Stimulated activated CD4-positive, alpha-beta T cell treated with anti-CD3 and anti-CD28 coated beads, Interleukin-2, amount 100 ng/mL, for 48 hours (primary cell): ENCODE measurements at regions not wholly inside any gene's neighbourhood (a gene's known extent, or its start where the extent isn't known, plus 50 kb on each side); places are given as distances from the start of the nearest gene placed in this dataset.

ENCODE experiments used
- DNase-seq, 2 donors: peaks; one replicate each; pipeline ENCODE4 v3.0.0-alpha.2; 2020

DNA sequence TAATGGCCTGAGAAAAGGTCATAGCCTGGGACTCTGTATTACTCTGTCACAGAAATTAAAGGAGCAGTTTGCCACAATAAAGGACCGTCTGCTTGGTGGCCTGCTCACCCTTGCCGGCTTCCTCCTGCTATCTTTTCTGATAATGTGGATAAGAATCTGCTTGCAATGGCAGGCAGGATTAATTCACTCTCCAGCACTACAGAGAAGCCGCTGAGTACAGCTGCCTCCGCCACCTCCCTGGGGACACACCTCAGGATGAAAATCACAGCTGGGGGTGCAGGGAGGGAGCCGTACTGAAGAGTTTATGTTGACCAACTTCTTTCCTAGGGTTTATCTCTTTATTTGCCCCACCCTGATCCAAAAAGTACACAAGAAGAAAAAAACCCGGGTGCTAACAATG lies 245.9 kb upstream of the RPL38 start:
- no peak for DNase-seq

DNA sequence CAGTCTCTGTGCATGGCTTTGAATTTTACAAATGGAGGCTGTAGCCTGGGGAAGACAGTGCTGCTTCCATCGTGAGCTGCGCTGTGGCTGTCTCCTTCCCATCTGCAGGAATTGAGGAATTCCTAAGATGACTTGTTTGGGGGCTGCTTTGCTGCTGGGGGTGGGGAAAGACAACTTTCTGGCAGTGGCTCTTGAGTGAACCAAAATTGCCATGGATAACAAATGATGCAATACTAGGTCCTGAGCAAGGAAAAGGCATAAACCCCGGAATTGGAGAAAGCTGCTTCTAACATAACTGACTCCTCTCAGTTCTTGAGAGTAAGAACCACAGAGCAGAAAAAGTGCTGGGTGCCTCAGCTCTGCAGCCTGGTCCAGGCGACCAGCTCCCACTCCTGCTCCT lies 245.0 kb upstream of the RPL38 start:
- no peak for DNase-seq

DNA sequence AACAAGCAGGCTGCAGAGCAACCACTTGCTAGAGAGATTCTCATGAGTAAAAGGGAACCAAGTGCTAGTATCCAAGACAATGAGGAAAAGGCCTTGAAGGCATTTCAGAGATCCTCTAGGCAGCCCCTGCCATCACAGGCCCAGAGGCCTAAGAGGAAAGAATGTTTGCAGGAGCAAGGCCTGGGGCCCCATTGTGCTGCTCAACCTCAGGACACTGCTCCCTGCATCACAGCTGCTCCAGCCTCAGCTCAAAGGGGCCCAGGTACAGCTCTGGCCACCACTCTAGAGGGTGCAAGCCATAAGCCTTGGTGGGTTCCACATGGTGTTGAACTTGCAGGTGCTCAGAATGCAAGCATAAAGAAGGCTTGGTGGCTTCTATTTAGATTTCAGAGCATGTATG lies 243.0 kb upstream of the RPL38 start:
- no peak for DNase-seq

DNA sequence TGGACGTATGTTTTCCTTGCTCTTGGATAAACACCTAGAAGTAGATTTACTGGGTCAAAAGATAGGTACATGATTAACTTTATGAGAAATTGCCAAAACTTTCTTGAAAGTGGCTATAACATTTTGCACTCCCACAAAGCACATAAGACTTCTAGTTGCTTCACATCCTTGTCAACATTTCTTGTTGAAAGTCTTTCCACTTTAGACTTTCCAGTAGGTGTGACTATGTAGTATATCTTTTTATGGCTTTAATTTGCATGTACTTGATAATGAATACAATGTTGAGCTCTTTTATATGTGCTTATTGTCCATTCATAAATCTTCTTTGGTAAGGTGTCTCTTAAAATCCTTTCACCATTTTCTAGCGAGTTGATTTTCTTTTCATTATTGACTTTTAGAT lies 241.2 kb upstream of the RPL38 start:
- DNase-seq, result no peak

DNA sequence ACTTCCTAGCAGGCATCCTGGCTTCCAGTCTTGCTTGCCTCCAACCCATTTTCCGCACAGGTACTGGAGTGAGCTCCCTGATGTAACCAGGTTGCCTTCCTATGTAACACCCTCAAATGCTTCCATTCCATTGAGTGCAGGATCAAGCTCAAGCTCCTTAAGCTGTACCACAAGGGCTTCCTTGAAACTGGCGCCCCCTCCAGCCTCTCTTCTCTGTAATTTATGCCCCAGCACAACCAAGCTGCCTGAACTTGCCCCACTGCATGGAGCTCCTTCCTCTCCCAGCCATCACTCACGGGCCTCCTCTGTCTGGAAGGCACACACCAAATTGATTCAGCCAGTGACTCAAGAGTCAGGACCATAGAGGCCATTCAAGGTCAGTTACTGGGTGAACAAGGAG lies 234.8 kb upstream of the RPL38 start:
- no peak for DNase-seq

DNA sequence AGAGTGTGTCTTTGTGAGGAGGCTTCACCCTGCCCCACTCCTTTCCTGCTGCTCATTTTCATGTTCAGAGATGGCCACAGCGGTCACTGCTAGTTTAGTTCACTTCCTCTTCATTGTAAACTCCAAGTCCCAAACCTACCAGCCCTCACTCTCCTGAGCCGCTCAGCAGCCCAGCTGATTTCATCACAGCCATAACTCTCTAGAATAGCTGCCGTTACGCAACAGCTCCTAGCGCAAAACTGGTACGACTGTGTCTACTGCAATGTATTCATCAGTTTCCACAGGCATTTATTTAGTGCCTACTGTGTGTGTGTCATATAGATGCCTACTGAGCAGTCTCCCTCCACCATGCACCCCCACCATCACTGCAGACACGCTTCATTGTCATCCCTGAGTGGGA lies 233.5 kb upstream of the RPL38 start:
- DNase-seq, result no peak

DNA sequence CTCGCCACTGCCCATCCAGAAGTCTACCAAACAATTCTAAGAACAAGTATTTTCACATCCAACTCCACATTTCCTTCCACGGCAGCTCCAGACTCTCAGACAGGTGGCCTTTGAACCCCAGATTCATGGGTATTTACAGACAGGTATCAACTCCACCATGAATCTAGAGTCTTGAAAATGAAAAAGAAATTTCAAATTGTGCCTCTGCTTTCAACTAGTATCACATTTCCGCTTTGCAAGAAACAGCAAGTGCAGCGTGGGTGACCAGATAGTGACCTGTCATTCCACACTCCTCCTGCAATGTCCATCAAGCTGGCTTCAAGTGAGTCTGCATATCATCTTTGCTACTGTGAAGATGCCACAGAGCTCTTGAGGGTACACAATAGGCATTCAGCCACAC lies 232.4 kb upstream of the RPL38 start:
- no peak for DNase-seq

DNA sequence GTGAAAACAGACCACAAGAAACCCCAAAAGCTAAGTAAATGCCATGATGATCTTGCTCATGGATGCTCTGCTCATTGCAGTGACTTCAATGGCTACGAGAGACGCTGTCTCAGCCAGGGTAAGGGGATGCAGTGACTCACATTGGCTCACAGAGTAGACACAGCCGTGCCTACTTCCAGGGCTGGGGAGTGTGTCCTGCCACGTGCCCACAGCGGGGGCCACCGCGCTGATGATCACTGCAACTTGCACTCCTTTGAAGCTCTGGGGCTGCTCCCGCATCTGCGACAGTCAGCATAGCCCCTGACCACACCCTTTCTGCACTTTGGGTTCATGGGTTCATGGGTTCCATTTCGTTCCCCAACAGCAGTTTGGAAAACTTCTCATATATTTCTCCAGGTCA lies 231.4 kb upstream of the RPL38 start:
- DNase-seq, result no peak

DNA sequence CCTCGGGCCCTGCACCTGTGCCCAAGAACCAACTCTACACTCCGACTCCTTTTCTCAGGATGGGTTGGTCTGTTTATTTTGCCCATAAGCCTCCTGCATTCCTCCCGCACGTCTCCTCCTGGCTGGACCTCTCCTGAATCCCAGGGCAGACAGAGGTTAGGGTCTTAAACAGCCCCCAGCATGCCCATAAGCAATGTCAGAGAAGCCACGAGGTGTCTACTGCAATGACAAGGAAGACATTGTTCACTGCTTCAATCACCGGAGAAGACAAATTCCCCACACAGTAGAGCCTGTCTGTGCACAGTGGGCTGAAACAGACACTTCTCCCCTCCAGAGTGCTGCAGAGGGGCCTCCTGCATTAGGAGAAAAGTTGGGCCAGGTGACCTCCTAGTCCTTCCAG lies 230.6 kb upstream of the RPL38 start:
- DNase-seq, result no peak

DNA sequence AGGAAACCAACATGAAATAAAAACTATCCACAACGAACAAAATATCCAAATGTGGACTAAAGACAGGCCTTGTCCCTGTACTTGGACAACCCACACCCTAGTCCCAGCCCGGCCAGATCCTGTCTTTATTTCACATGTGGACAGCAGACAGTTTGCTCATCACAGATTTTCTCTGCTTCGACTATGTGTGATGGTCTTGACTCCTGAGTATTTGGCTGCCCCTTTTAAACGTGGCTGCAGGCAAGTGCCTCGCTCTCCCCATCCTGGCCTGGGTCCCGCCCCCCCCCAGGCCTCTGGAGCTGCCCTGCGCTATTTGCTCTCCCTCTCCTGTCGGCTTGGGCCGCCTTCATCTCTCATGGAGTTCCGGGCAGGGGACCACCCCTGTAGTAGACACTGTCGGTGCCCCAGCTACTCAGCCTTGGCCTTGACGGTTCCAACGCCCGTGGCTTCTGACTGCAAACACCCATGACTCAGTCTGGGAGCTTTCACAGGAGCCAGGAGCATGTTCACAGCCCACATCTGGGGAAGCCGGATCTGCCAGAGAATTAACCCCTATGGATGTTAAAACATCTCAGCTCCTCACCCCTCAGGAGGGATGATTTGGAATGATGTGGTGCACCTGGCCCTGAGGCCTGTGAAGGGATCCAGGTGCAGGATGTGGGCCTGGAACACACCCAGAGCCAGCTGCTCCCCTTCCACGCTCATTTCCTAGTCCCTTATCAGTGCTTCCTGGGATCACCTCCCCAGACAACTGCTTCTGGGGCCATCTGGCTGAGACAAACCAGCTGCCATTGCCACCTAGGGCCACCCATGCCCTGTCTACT lies 229.7 kb upstream of the RPL38 start:
- DNase-seq, result no peak

DNA sequence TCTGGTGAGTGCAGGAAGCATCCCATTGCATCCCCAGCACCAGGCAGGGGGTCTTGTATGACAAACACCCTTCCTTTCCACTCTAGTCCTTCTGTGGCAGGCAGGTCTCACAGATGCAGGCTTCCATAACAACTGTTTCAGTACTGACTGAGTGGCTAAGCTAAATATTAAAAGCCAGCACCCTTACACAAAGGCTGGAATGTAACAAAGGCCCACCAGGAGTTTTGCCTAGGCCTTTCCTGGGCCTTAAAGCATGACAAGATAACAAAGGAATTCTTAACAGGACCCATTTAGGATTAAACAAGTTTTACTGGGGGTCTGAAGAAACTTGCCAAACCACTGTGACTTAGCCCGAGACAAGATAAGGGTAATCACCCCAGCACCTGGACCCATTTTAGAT lies 228.9 kb upstream of the RPL38 start:
- DNase-seq, result no peak

DNA sequence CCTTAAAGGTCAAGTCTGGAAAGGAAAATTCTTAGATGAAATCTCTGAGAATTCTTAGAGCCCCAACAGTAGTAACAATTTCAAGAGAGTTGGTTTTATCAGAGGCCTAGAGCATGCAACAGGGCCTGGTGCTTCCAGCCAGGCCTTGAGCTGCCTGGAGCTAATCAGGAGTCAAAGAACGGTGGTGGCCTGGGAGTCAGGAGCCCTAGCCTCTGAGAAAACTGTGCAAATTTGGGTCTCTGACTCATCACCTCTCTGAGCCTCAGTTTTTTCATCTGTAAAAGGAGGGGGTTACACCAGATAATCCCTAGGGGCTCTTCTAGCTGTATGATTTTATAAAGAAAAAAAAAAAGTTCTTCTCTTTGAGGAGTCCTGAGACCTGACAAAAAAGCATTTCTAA lies 227.3 kb upstream of the RPL38 start:
- no peak for DNase-seq

DNA sequence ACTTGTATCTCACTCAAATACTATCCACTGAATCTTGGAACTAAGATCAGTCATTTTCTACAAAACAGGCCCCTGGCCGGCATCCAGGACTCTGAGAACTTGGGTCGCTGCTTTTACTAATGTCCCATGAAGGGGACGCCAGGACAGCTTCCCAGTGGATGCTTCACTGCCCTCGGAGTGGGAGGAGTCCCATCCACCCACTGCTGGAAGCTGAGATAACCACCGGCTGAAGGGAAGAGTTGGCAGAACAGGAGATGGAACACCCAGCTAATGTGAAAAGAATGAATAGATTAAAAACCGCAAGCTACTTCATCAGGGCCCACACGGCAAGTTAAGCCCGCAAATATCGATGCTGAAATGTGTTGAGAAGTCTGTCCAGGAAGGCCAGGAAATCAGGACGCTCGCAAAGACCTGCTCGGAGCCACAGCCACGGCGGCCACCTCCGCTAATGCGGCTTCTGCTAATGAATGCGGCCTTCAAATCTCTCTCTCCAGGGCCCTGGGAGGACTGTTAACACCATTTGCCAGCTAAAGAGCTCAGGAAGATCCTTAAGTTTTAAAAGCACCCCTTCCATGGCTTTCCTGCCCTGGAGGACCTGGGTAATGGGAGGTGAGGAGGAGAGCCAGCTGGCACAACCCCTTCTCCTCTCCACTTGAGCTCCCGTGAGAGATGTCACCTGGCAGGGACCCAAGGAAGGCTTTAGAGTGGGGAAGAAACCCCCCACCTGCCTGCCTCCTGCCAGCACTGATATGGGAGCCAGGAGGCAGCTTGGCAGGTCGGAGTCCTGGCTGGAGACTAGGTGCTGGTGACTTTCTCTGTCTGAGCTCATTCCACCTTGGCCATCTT lies 226.6 kb upstream of the RPL38 start:
- DNase-seq, result no peak

DNA sequence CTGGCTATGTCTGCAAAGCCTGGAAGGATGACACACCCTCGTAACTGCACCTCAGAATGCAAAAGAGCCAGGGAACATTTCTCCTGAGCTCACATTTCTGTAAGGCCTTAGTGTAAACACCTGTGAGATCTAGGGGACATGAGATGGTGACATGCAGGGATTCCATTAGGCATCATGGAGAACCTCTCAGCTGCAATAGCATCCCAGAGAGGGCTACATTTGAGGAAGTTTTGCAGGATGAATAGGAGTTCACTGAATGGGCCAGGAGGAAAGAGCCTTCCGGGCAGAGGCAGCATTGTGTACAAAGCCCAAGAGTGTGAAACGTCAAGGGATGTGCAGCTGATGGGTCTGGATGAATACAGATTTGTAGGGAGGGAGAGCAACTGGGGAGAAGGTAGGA lies 223.0 kb upstream of the RPL38 start:
- DNase-seq, result no peak

DNA sequence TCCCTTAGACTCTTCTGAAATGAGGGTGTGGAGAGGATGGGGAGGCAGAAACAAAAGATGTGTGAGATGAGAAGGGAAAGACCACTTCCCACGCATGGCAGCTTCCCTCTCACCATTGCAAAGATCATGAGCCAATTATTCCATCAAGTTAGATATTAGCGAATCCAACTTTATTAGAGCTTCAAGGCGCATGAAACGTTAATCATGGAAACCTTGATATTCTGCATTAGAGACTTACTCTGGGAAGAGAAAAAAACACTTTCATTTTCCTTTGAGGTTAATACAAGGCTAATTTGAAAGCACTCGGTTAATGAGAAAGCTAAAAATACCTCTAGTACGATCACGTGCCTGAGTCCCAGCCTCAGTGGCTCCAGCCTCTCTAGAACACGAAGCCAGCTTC lies 220.6 kb upstream of the RPL38 start:
- DNase-seq, result no peak

DNA sequence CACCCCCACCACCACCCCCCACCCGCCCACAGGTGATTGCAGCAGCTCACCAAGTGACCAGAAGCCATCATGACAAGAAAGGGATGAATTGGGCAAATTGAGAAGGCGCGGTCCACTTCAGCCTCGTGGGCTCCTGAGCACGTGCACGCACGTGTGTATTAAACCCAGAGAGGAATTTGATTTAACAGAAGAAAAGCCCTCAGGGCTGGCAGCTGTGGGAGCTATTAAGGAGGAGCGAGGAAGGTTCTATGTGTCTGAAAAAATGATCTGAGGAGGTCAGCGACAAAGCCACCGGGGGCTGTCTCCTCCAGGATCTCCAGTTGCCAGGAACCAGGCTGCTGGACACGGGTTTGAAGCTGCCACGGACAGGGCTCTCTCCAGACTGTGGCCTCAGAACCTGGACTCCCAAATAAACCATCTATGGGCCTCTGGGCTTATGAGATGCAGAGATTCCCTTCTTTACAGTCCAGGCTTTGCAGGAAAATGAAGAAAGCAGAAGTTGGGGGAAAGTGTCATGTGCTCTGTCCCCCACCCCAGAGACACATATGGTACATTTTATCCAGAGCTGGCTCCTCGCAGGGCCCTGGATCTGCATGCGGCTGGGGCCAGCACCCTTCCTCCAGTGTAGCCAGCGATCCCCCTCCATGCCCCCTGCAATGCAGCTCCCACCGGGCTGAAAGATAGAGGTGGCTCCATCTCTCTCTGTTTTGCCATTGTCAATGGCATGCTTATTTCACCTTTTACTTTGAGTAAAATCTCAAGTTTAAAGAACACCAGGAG lies 219.7 kb upstream of the RPL38 start:
- DNase-seq, result no peak

DNA sequence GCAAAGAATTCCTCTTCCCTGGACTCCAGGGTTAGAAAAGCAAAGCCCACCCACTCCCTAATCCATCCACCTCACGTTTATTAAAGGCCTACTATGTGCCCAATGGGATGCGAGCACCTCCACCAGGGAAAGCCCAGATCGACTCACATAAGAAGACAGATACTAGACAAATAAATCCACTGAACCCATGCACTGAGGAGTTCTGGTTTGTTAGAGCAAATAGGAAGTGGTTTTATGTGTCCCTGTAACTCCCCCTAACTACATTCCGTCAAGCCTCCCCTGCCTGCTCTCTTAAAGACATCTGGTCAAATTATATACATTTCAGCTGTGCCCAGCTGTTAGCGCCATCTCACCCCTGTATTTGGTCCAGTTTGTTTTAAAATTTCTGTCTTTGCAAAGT lies 218.5 kb upstream of the RPL38 start:
- DNase-seq, result no peak

DNA sequence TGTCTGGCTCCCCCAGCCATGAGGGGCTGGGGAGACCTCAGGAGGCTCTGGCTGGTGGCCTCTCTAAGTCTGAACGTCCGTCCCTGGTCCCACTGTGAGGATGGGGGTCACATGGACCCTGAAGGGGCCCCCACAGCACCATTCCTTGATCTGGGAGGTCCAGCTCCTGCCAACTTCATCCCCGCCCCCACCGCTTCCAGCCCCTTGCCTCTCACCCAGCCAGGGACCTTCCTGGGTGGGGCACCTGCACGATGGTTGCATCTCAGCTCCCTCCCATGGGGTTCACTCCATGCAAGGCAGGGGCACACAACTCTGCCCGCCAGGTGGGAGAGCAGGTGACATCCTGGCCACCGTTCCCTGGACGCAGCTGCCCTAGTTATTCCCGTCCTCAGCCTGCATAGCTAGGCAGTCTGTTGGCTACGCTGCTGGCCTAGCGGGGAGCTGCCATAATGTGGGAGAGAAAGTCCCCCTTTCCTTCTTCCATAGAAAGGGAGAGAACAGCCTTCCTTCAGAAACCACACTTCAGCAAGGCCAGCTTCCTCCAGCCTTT lies 217.9 kb upstream of the RPL38 start:
- DNase-seq, result no peak

DNA sequence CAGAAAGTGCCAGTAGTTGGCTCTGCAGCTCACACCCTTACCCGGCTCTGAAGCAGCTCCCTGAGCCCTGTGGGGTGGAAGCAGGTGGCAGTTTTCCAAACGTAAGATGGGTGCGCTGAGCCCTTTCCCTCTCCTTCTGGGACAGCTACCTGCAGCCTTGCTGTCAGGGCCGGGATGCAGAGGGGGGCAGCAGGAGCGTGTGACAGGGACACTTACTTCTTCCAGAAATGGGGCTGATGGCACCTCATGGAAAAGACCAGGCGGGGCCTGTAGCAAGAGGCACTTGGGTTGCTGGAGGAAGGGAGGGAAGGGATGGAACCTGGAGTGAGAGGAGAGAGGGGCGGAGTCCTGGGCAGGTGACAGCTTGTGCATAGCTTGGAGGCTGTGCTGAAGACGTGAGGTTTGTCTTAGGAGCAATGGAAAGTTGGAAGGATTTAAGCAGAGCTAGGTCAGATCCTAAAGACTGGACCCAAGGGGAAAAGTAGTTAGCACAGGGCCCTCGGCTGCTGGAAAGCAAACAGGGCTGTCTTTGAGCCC lies 216.8 kb upstream of the RPL38 start:
- no peak for DNase-seq

DNA sequence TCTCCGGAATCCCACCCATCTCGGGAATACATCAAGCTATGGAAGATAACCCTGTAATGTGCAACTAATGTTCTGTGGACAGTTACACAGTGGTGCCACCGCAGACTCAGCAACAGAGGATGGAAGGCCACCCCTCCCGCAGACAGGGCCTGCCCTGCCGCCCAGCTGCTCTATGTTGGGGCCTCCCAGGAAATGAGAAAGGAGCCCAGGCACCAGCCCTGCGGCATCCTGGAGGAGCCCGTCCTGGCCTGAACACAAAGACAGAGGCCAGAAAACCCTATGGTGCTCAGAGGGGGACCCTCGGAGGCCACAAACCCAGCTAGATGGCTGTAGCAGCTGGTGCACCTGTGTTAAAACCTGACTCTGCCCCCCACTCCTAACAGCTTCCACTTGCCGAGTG lies 216.1 kb upstream of the RPL38 start:
- no peak for DNase-seq

DNA sequence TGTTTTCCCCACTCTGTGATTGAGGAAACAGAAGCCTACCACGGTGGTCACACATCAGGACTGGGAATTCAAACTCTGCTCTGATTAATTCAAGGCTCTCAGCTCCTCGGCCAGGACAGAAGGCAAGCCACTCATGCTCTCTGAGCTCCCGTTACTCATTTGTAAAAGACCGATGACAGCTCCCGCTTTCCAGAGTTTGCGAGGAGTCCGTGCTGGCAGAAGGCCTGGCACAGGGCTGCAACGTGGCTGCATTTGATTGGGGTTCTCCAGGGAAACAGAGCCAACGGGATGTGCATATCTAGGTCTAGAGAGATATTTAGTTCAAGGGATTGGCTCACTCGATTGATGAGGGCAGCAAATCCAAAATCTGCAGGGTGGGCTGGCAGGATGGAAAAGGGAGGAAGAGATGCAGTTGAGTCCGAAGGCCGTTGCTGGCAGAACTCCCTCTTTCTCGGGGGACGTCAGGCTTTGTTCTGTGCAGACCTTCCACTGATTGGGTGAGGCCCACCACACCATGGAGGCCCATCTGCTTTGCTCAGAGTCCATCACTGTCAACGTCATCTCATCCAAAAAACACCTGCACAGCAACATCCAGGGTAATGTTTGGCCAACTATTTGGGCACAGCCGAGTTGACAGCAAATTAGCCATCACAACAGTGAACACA lies 215.5 kb upstream of the RPL38 start:
- no peak for DNase-seq

DNA sequence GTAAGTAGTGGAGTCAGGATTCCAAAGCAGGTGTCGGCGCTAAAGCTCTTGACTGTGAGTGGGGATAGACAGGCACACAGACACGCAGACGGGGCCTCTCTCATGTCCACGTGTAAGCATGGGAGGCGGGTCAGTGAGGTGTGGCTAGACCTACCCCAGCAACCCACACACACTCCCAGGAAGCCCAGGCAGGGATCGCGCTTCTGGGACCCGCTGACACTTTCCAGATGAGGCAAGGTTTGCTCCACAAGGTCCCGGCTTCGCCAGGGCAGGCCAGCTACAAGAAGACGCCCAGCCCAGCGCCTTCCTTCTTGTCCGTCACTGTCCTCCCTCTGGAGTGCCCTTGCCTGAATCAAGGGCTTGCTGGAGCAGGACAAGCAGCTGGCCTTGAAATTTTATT lies 213.8 kb upstream of the RPL38 start:
- DNase-seq, result no peak

DNA sequence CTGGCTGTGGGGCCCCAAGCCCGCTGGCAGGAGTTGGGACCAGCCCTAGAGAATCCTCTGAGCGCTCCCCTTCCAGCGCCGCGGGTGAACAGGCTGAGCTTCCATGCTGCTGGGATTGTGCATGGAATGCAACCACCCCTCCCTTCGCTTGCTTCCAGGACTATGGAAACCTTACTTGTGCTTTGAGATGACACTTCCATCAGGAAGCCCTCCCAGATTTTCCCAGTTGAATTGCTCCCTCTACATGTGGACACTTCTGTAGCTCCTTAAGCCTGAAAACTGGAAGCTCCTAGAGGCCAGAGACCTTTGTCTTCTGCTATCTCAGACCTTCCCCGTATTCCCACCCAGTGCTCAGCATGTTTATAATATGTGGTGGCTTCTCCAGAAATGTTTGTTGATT lies 213.2 kb upstream of the RPL38 start:
- no peak for DNase-seq
